Epithelial cell of proximal tubule (primary cell): ENCODE measurements at regions not wholly inside any gene's neighbourhood (a gene's known extent, or its start where the extent isn't known, plus 50 kb on each side); places are given as distances from the start of the nearest gene placed in this dataset.

Source experiments
- DNase-seq: peaks from one replicate; pipeline ENCODE4 v3.0.0-alpha.2; 2011; ENCODE audit warnings: low read depth
- H3K4me3 ChIP-seq: 2 replicates; pipeline ENCODE4 v1.5.1; 2011; ENCODE audit warnings: low read depth, mild to moderate bottlenecking, low read length
- CTCF ChIP-seq: conservative IDR thresholded peaks from 2 replicates; pipeline ENCODE4 v1.5.1; 2012; ENCODE audit warnings: low read depth, mild to moderate bottlenecking, low read length

- no peak for TF ChIP-seq CTCF
- DNase-seq, result peak; percentile 94
- no peak overlapping the region for H3K4me3 ChIP-seq
These were observed 98.0 kb upstream of the RTL1 start for GRCh38 chr14:101001311-101002069.

- TF ChIP-seq CTCF, result no peak
- no peak overlapping the region for H3K4me3 ChIP-seq
- no peak for DNase-seq
These were observed 99.2 kb upstream of the RTL1 start for GRCh38 chr14:101002738-101003137.

- H3K4me3 ChIP-seq, result no peak overlapping the region
- no peak for DNase-seq
- TF ChIP-seq CTCF, result no peak
These were observed 100.7 kb upstream of the RTL1 start for GRCh38 chr14:101004176-101004575.

GRCh38 chr14:101004954-101005353 is 101.4 kb upstream of the RTL1 start:
- no peak overlapping the region for H3K4me3 ChIP-seq
- no peak for TF ChIP-seq CTCF
- no peak for DNase-seq

GRCh38 chr14:101005447-101005846 is 101.9 kb upstream of the RTL1 start:
- H3K4me3 ChIP-seq, result no peak overlapping the region
- no peak for DNase-seq
- TF ChIP-seq CTCF, result no peak

- no peak for DNase-seq
- TF ChIP-seq CTCF, result no peak
- no peak overlapping the region for H3K4me3 ChIP-seq
These were observed 102.5 kb upstream of the RTL1 start for GRCh38 chr14:101006008-101006407.

- H3K4me3 ChIP-seq, result no peak overlapping the region
- no peak for TF ChIP-seq CTCF
- no peak for DNase-seq
These were observed 103.6 kb upstream of the RTL1 start for GRCh38 chr14:101007004-101007614.
